SJSA1 (cell line): ENCODE measurements at regions not wholly inside any gene's neighbourhood (a gene's known extent, or its start where the extent isn't known, plus 50 kb on each side); places are given as distances from the start of the nearest gene placed in this dataset.

Experiments used
- DNase-seq, 2 experiments: peaks; one replicate each; pipeline ENCODE4 v3.0.0-alpha.2; 2015 to 2020; ENCODE audit warnings: low spot score in 2 of 2, low read depth in 1 of 2
- H3K27ac ChIP-seq: fragments of 250-450 bp; sonication (Bioruptor Pico); 2 replicates; pipeline ENCODE4 v1.5.1; 2020; ENCODE audit warnings: mild to moderate bottlenecking, moderate library complexity
- H3K27me3 ChIP-seq: fragments of 250-450 bp; sonication (Bioruptor Pico); replicated peaks from 2 replicates; pipeline ENCODE4 v1.5.1; 2020; ENCODE audit warnings: mild to moderate bottlenecking, moderate library complexity
- H3K36me3 ChIP-seq: fragments of 250-450 bp; sonication (Bioruptor Pico); 2 replicates; pipeline ENCODE4 v1.5.1; 2020; ENCODE audit warnings: mild to moderate bottlenecking
- H3K4me1 ChIP-seq: fragments of 250-450 bp; sonication (Bioruptor Pico); replicated peaks from 2 replicates; pipeline ENCODE4 v1.6.1; 2021; ENCODE audit warnings: mild to moderate bottlenecking
- H3K4me3 ChIP-seq: fragments of 250-450 bp; sonication (Bioruptor Pico); 2 replicates; pipeline ENCODE4 v1.5.1; 2020; ENCODE audit warnings: mild to moderate bottlenecking
- H3K9me3 ChIP-seq: fragments of 250-450 bp; sonication (Bioruptor Pico); replicated peaks from 2 replicates; pipeline ENCODE4 v1.5.1; 2020; ENCODE audit warnings: mild to moderate bottlenecking

- Histone ChIP-seq H3K27ac (no peak overlapping the region), H3K9me3 (no peaks in the 10 kb centered on the region), H3K4me1 (no peaks in the 10 kb centered on the region), H3K36me3 (no peaks in the 10 kb centered on the region), H3K4me3 (no peak overlapping the region), H3K27me3 (no peaks in the 10 kb centered on the region)
- DNase-seq = peak in 1 of 2 experiments; percentile 27
Observed at GRCh38 chr16:66212428-66212827, 154.1 kb upstream of the CDH5 start.

- no peaks in the 10 kb centered on the region for H3K9me3 ChIP-seq
- H3K27ac ChIP-seq = no peak overlapping the region
- H3K4me3 ChIP-seq = no peak overlapping the region
- DNase-seq = peak in 1 of 2 experiments; percentile 11
- no peaks in the 10 kb centered on the region for H3K27me3 ChIP-seq
- H3K4me1 ChIP-seq = peaks cover under 1% of the 10 kb centered on the region; the same call in 1 of the 2 replicates
- H3K36me3 ChIP-seq = no peaks in the 10 kb centered on the region
Observed at GRCh38 chr16:66211651-66212050, 154.8 kb upstream of the CDH5 start.

- Histone ChIP-seq H3K4me3 (no peak overlapping the region), H3K27ac (no peak overlapping the region), H3K36me3 (no peaks in the 10 kb centered on the region), H3K27me3 (no peaks in the 10 kb centered on the region), H3K9me3 (no peaks in the 10 kb centered on the region), H3K4me1 (peaks cover 20% of the 10 kb centered on the region)
- peak in 1 of 2 experiments; percentile 15 for DNase-seq
Observed at GRCh38 chr16:66207883-66208265, 158.6 kb upstream of the CDH5 start.

- DNase-seq = peak in 1 of 2 experiments; percentile 17
- H3K27ac ChIP-seq = no peak overlapping the region
- H3K36me3 ChIP-seq = no peaks in the 10 kb centered on the region
Observed at GRCh38 chr16:66207139-66207882, 159.2 kb upstream of the CDH5 start.

GRCh38 chr16:66206363-66206762 is 160.1 kb upstream of the CDH5 start:
- peak in 1 of 2 experiments; percentile 6 for DNase-seq
- peaks cover 20% of the 10 kb centered on the region for H3K4me1 ChIP-seq
- no peak overlapping the region for H3K4me3 ChIP-seq
- H3K9me3 ChIP-seq = no peaks in the 10 kb centered on the region
- no peaks in the 10 kb centered on the region for H3K27me3 ChIP-seq
- H3K36me3 ChIP-seq = no peaks in the 10 kb centered on the region
- H3K27ac ChIP-seq = no peak overlapping the region

More at GRCh38 chr16:66207139-66207882, 159.2 kb upstream of the CDH5 start:
- H3K27me3 ChIP-seq = no peaks in the 10 kb centered on the region
- H3K4me1 ChIP-seq = peaks cover 20% of the 10 kb centered on the region
- no peaks in the 10 kb centered on the region for H3K9me3 ChIP-seq
- H3K4me3 ChIP-seq = no peak overlapping the region

- H3K9me3 ChIP-seq = no peaks in the 10 kb centered on the region
- peak; percentile 16 to 18 for DNase-seq
- H3K36me3 ChIP-seq = no peaks in the 10 kb centered on the region
- H3K27ac ChIP-seq = no peak overlapping the region
- H3K4me3 ChIP-seq = no peak overlapping the region
- peaks cover 20% of the 10 kb centered on the region for H3K4me1 ChIP-seq
- no peaks in the 10 kb centered on the region for H3K27me3 ChIP-seq
Observed at GRCh38 chr16:66205287-66206231, 160.9 kb upstream of the CDH5 start.

GRCh38 chr16:66204756-66205155 is 161.7 kb upstream of the CDH5 start:
- no peak for DNase-seq
- Histone ChIP-seq H3K4me1 (peaks cover 20% of the 10 kb centered on the region), H3K9me3 (no peaks in the 10 kb centered on the region), H3K27me3 (no peaks in the 10 kb centered on the region), H3K36me3 (no peaks in the 10 kb centered on the region), H3K4me3 (no peak overlapping the region), H3K27ac (no peak overlapping the region)

- no peaks in the 10 kb centered on the region for H3K9me3 ChIP-seq
- no peak overlapping the region for H3K27ac ChIP-seq
- no peak for DNase-seq
- no peaks in the 10 kb centered on the region for H3K36me3 ChIP-seq
- no peaks in the 10 kb centered on the region for H3K27me3 ChIP-seq
- no peak overlapping the region for H3K4me3 ChIP-seq
- H3K4me1 ChIP-seq = peaks cover 20% of the 10 kb centered on the region
Observed at GRCh38 chr16:66203476-66203875, 163.0 kb upstream of the CDH5 start.

- Histone ChIP-seq H3K4me3 (no peak overlapping the region), H3K36me3 (no peaks in the 10 kb centered on the region), H3K4me1 (no peaks in the 10 kb centered on the region; the same call in 1 of the 2 replicates), H3K27me3 (no peaks in the 10 kb centered on the region), H3K9me3 (no peaks in the 10 kb centered on the region), H3K27ac (no peak overlapping the region)
- no peak for DNase-seq
Observed at GRCh38 chr16:66199189-66199588, 167.3 kb upstream of the CDH5 start.

- Histone ChIP-seq H3K9me3 (no peaks in the 10 kb centered on the region), H3K4me3 (no peak overlapping the region), H3K27me3 (no peaks in the 10 kb centered on the region), H3K36me3 (no peaks in the 10 kb centered on the region), H3K4me1 (no peaks in the 10 kb centered on the region), H3K27ac (no peak overlapping the region)
- no peak for DNase-seq
Observed at GRCh38 chr16:66198641-66199040, 167.8 kb upstream of the CDH5 start.

GRCh38 chr16:66197668-66198278 is 168.7 kb upstream of the CDH5 start:
- no peaks in the 10 kb centered on the region for H3K36me3 ChIP-seq
- H3K27ac ChIP-seq = no peak overlapping the region
- no peak for DNase-seq
- no peak overlapping the region for H3K4me3 ChIP-seq
- no peaks in the 10 kb centered on the region for H3K27me3 ChIP-seq
- no peaks in the 10 kb centered on the region for H3K4me1 ChIP-seq
- no peaks in the 10 kb centered on the region for H3K9me3 ChIP-seq

GRCh38 chr16:66196770-66197169 is 169.7 kb upstream of the CDH5 start:
- no peak for DNase-seq

GRCh38 chr16:66194866-66195265 is 171.6 kb upstream of the CDH5 start:
- no peaks in the 10 kb centered on the region for H3K36me3 ChIP-seq
- H3K4me1 ChIP-seq = peaks cover 13% of the 10 kb centered on the region
- H3K4me3 ChIP-seq = no peak overlapping the region
- no peaks in the 10 kb centered on the region for H3K27me3 ChIP-seq
- H3K9me3 ChIP-seq = no peaks in the 10 kb centered on the region
- H3K27ac ChIP-seq = no peak overlapping the region
- DNase-seq = no peak

More at GRCh38 chr16:66196770-66197169, 169.7 kb upstream of the CDH5 start:
- no peak overlapping the region for H3K27ac ChIP-seq
- no peaks in the 10 kb centered on the region for H3K36me3 ChIP-seq
- H3K27me3 ChIP-seq = no peaks in the 10 kb centered on the region
- H3K4me1 ChIP-seq = no peaks in the 10 kb centered on the region
- H3K4me3 ChIP-seq = no peak overlapping the region
- no peaks in the 10 kb centered on the region for H3K9me3 ChIP-seq
